DOHH2 (cell line): ENCODE measurements at regions not wholly inside any gene's neighbourhood (a gene's known extent, or its start where the extent isn't known, plus 50 kb on each side); places are given as distances from the start of the nearest gene placed in this dataset.
"Not testable (repeated sequence)": the region's sequence is repeated elsewhere in the genome, so short reads cannot be mapped to it uniquely, and the experiment has no call there.

ENCODE experiments used
- H3F3A ChIP-seq: fragments of 200-600 bp; sonication (generic), shearing (Covaris generic); 2 replicates; pipeline ENCODE4 v1.6.0; 2016; ENCODE audit warnings: antibody characterized with exemption, mild to moderate bottlenecking; ENCODE audit not compliant: control insufficient read depth, insufficient read depth
- H3K27ac ChIP-seq: fragments of 200-600 bp; sonication (generic); 2 replicates; pipeline ENCODE4 v1.5.1; 2014; ENCODE audit warnings: low read depth, mild to moderate bottlenecking, low read length, moderate library complexity
- H3K27me3 ChIP-seq: fragments of 200-600 bp; sonication (generic); 2 replicates; pipeline ENCODE4 v1.6.1; 2014; ENCODE audit warnings: mild to moderate bottlenecking, low read length, mixed read lengths; ENCODE audit not compliant: control insufficient read depth
- H3K36me3 ChIP-seq: fragments of 200-600 bp; sonication (generic); 2 replicates; pipeline ENCODE4 v1.6.1; 2014; ENCODE audit warnings: mild to moderate bottlenecking, low read length, moderate library complexity, mixed read lengths; ENCODE audit not compliant: control insufficient read depth
- H3K4me1 ChIP-seq: fragments of 200-600 bp; sonication (generic); 2 replicates; pipeline ENCODE4 v1.6.1; 2014; ENCODE audit warnings: mild to moderate bottlenecking, low read length, mixed read lengths; ENCODE audit not compliant: control insufficient read depth
- H3K4me2 ChIP-seq: fragments of 200-600 bp; sonication (generic); 2 replicates; pipeline ENCODE4 v1.6.0; 2014; ENCODE audit warnings: mild to moderate bottlenecking, low read length, moderate library complexity
- H3K4me3 ChIP-seq: fragments of 200-600 bp; sonication (generic); 2 replicates; pipeline ENCODE4 v1.5.1; 2014; ENCODE audit warnings: mild to moderate bottlenecking, low read length, mixed read lengths
- H3K79me2 ChIP-seq: fragments of 200-600 bp; sonication (generic); 2 replicates; pipeline ENCODE4 v1.6.1; 2014; ENCODE audit warnings: mild to moderate bottlenecking, low read length, mixed read lengths; ENCODE audit not compliant: control insufficient read depth
- H3K9me2 ChIP-seq: fragments of 200-600 bp; sonication (generic); replicated peaks from 2 replicates; pipeline ENCODE4 v1.6.1; 2014; ENCODE audit warnings: mild to moderate bottlenecking, low read length, mixed read lengths; ENCODE audit not compliant: control insufficient read depth
- H3K9me3 ChIP-seq: fragments of 200-600 bp; sonication (generic); 2 replicates; pipeline ENCODE4 v1.6.1; 2014; ENCODE audit warnings: antibody characterized with exemption, low read length, mixed read lengths; ENCODE audit not compliant: control insufficient read depth, insufficient read depth
- H4K20me1 ChIP-seq: fragments of 200-600 bp; sonication (generic); 2 replicates; pipeline ENCODE4 v1.6.0; 2014; ENCODE audit warnings: low read depth, mild to moderate bottlenecking, antibody characterized with exemption, low read length, moderate library complexity; ENCODE audit not compliant: control insufficient read depth, insufficient read depth
- EZH2phosphoT487 ChIP-seq: fragments of 200-600 bp; sonication (generic); IDR thresholded peaks from 2 replicates; pipeline ENCODE4 v1.6.1; 2017; ENCODE audit warnings: borderline replicate concordance, mild to moderate bottlenecking, antibody characterized with exemption, low read length, moderate library complexity, mixed read lengths
- TF ChIP-seq, protein P1 (sequence below): fragments of 200-600 bp; sonication (generic); IDR thresholded peaks from one replicate; pipeline ENCODE4 v1.5.1; 2014; ENCODE audit warnings: antibody characterized with exemption, mild to moderate bottlenecking, low read depth, low read length; ENCODE audit not compliant: poor library complexity, severe bottlenecking

DNA sequence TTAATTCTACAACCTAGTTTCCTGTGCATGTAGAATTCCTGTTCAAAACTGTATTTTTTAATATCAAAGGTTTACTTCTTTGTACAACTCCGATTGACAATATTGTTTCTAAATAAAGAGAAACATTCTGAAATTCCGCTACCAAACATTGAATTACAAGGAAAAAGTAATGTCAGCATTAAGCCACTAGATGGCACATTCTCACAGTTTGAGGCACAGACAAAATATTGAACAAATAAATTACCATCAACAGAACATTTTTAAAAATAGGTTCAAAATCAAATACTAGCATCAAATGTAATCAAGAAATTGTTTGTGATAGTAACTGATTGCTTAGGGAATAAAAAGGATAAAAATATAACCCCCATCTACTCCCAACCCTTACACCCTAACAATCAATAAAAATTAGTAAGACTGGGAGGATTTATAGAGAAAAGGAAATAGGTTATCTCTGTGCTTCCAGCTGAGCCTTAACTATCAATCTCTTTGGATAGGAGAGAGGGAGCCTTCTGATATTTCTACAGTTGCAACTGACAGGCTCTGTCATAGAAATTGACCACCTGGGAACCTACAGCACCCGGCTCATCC lies 86.6 kb upstream of the C7orf33 start:
- H3K4me3 ChIP-seq = no peak overlapping the region
- H3K27me3 ChIP-seq = peaks cover 14% of the 10 kb centered on the region; the same call in 1 of the 2 replicates
- H3K9me3 ChIP-seq = no peaks in the 10 kb centered on the region
- TF ChIP-seq EZH2phosphoT487 = no peak
- TF ChIP-seq, protein P1, sequence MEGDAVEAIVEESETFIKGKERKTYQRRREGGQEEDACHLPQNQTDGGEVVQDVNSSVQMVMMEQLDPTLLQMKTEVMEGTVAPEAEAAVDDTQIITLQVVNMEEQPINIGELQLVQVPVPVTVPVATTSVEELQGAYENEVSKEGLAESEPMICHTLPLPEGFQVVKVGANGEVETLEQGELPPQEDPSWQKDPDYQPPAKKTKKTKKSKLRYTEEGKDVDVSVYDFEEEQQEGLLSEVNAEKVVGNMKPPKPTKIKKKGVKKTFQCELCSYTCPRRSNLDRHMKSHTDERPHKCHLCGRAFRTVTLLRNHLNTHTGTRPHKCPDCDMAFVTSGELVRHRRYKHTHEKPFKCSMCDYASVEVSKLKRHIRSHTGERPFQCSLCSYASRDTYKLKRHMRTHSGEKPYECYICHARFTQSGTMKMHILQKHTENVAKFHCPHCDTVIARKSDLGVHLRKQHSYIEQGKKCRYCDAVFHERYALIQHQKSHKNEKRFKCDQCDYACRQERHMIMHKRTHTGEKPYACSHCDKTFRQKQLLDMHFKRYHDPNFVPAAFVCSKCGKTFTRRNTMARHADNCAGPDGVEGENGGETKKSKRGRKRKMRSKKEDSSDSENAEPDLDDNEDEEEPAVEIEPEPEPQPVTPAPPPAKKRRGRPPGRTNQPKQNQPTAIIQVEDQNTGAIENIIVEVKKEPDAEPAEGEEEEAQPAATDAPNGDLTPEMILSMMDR = peak; percentile 92
- H3K79me2 ChIP-seq = no peaks in the 10 kb centered on the region
- H3K4me1 ChIP-seq = peaks cover 67% of the 10 kb centered on the region
- H3F3A ChIP-seq = peaks cover 11% of the 10 kb centered on the region
- H3K36me3 ChIP-seq = no peaks in the 10 kb centered on the region
- H4K20me1 ChIP-seq = no peaks in the 10 kb centered on the region
- no peak overlapping the region; the same call in 1 of the 2 replicates for H3K4me2 ChIP-seq
- no peak overlapping the region for H3K27ac ChIP-seq
- no peaks in the 10 kb centered on the region for H3K9me2 ChIP-seq

DNA sequence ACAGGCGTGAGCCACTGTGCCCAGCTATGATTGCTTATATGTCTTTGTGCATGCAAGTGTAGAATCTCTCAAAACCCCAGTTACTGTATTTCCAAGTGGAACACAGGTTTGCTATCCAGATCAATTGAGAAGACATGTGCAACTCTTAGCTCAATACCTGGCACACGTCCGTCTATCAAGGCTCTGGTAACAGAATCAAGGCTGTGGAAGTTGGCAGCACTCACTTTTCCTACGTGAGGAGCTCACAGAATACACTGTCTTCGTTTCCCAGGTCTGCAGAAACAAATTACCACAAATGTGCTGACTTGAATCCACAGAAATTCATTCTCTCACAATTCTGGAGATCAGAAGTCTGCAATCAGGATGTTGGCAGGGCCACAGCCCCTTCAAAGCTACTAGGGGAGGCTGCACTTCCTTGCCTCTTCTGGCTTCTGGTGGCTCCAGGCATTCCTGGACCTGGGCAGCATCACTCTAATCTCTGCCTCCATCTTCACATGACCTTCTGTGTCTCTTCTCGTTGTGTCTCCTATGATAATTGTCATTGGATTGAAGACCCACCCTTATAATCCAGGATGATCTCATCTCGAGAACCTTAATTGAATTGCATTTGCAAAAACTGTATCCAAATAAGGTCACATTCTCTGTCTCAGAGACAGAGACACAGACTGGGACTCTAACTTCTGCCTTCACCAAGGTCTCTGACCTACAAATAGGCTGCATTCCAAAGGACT lies 84.8 kb upstream of the C7orf33 start:
- Histone ChIP-seq H3K4me1 (peaks cover 67% of the 10 kb centered on the region), H3K9me2 (no peaks in the 10 kb centered on the region)

DNA sequence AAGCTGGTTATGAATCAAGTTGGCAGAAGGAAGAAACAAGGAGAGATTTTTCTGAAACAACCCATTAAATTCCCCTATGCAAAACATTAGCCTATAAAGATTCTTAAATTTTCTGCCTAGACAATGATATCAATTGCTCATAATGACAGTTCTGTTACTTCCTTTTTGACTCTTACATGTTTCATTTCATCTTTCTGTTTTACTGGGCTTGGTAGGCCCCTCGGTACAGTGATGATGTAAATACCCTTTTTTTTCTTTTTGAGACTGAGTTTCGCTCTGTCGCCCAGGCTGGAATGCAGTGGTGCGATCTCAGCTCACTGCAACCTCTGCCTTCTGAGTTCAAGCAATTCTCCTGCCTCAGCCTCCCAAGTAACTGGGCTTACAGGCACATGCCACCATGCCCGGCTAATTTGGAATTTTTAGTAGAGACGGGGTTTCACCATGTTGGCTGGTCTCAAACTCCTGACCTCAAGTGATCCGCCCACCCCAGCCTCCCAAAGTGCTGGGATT lies 83.4 kb upstream of the C7orf33 start:
- peaks cover 11% of the 10 kb centered on the region for H3F3A ChIP-seq
- peaks cover 60% of the 10 kb centered on the region for H3K4me1 ChIP-seq
- H3K4me2 ChIP-seq = peak overlapping the region; percentile 64

More for the DNA sequence above, 84.8 kb upstream of the C7orf33 start:
- Histone ChIP-seq H3K4me3 (peak overlapping the region; percentile 37), H3K36me3 (no peaks in the 10 kb centered on the region), H3K27me3 (peaks cover 9% of the 10 kb centered on the region; the same call in 1 of the 2 replicates), H3K79me2 (no peaks in the 10 kb centered on the region), H3K9me3 (no peaks in the 10 kb centered on the region), H3K27ac (peak overlapping the region; percentile 72), H3K4me2 (peak overlapping the region; percentile 50), H3F3A (peaks cover 11% of the 10 kb centered on the region), H4K20me1 (no peaks in the 10 kb centered on the region)
- TF ChIP-seq, protein P1 = no peak
- TF ChIP-seq EZH2phosphoT487 = no peak

DNA sequence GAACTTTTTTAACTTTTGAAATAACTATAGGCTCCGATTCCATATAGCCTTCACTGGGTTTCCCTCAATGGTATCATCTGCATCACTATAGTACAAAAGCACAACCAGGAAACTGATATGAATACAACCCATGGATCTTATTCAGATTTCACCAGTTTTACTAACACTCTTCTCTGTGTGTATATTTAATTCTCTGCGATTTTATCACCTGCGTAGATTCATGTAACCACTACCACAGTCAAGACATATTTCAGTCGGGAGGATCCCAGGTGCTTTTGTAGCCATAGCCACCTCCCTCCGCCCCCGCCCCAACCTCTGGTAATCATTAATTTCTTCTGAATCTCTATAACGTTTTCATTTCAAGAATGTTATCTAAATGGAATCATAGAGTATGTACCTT lies 82.8 kb upstream of the C7orf33 start:
- Histone ChIP-seq H3K4me3 (peak overlapping the region; percentile 51), H3K27ac (peak overlapping the region; percentile 72), H3K36me3 (no peaks in the 10 kb centered on the region), H3K9me3 (no peaks in the 10 kb centered on the region), H3F3A (peaks cover 11% of the 10 kb centered on the region), H3K27me3 (no peaks in the 10 kb centered on the region), H3K4me1 (peaks cover 53% of the 10 kb centered on the region), H3K4me2 (peak overlapping the region; percentile 64), H3K79me2 (no peaks in the 10 kb centered on the region), H4K20me1 (no peaks in the 10 kb centered on the region), H3K9me2 (no peaks in the 10 kb centered on the region)
- TF ChIP-seq, protein P1 = no peak
- no peak for TF ChIP-seq EZH2phosphoT487

More for the DNA sequence above, 83.4 kb upstream of the C7orf33 start:
- H3K9me2 ChIP-seq, H3K9me3 ChIP-seq, H3K27me3 ChIP-seq, H3K36me3 ChIP-seq, H4K20me1 ChIP-seq, H3K79me2 ChIP-seq: not testable (repeated sequence)
- Histone ChIP-seq H3K27ac (peak overlapping the region; percentile 72), H3K4me3 (peak overlapping the region; percentile 51)
